Activated T-cell treated with anti-CD3 and anti-CD28 coated beads, Interleukin-2, amount 50 U/mL, for 48 hours (primary cell): ENCODE measurements at regions not wholly inside any gene's neighbourhood (a gene's known extent, or its start where the extent isn't known, plus 50 kb on each side); places are given as distances from the start of the nearest gene placed in this dataset.

Source experiments
- DNase-seq, 2 experiments: peaks; one replicate each; pipeline ENCODE4 v3.0.0-alpha.2; 2020

- no peak for DNase-seq
Observed at GRCh38 chr7:68266004-68266579, 1269.5 kb downstream of the TYW1 start.

- DNase-seq, result no peak
Observed at GRCh38 chr7:68267486-68267885, 1270.9 kb downstream of the TYW1 start.

GRCh38 chr7:68269405-68269804 is 1272.8 kb downstream of the TYW1 start:
- no peak for DNase-seq

GRCh38 chr7:68272507-68272906 is 1275.9 kb downstream of the TYW1 start:
- no peak for DNase-seq

- DNase-seq, result no peak
Observed at GRCh38 chr7:68276725-68277124, 1280.1 kb downstream of the TYW1 start.

- no peak for DNase-seq
Observed at GRCh38 chr7:68279827-68280400, 1283.3 kb downstream of the TYW1 start.

GRCh38 chr7:68280931-68281330 is 1284.3 kb downstream of the TYW1 start:
- DNase-seq, result no peak

GRCh38 chr7:68288144-68288593 is 1291.5 kb downstream of the TYW1 start:
- DNase-seq, result no peak

GRCh38 chr7:68291710-68292109 is 1295.1 kb downstream of the TYW1 start:
- DNase-seq, result no peak

GRCh38 chr7:68295386-68295785 is 1298.8 kb downstream of the TYW1 start:
- DNase-seq, result no peak

- no peak for DNase-seq
Observed at GRCh38 chr7:68304536-68304935, 1293.7 kb upstream of the AUTS2 start.

- DNase-seq, result no peak
Observed at GRCh38 chr7:68306692-68307107, 1291.6 kb upstream of the AUTS2 start.

GRCh38 chr7:68309271-68309670 is 1289.0 kb upstream of the AUTS2 start:
- no peak for DNase-seq

- no peak for DNase-seq
Observed at GRCh38 chr7:68309806-68310205, 1288.5 kb upstream of the AUTS2 start.

- no peak for DNase-seq
Observed at GRCh38 chr7:68311958-68312357, 1286.3 kb upstream of the AUTS2 start.

- no peak for DNase-seq
Observed at GRCh38 chr7:68313806-68314205, 1284.5 kb upstream of the AUTS2 start.

- DNase-seq, result no peak
Observed at GRCh38 chr7:68314208-68314607, 1284.1 kb upstream of the AUTS2 start.

GRCh38 chr7:68317476-68317875 is 1280.8 kb upstream of the AUTS2 start:
- no peak for DNase-seq

GRCh38 chr7:68319061-68319460 is 1279.2 kb upstream of the AUTS2 start:
- DNase-seq, result no peak

GRCh38 chr7:68321076-68321639 is 1277.1 kb upstream of the AUTS2 start:
- no peak for DNase-seq

GRCh38 chr7:68321776-68322496 is 1276.3 kb upstream of the AUTS2 start:
- no peak for DNase-seq

GRCh38 chr7:68324621-68325020 is 1273.7 kb upstream of the AUTS2 start:
- no peak for DNase-seq

GRCh38 chr7:68334216-68334615 is 1264.1 kb upstream of the AUTS2 start:
- no peak for DNase-seq

GRCh38 chr7:68334636-68335272 is 1263.5 kb upstream of the AUTS2 start:
- no peak for DNase-seq
